A204.1 (cell line): ENCODE measurements at regions not wholly inside any gene's neighbourhood (a gene's known extent, or its start where the extent isn't known, plus 50 kb on each side); places are given as distances from the start of the nearest gene placed in this dataset.
"Not testable (repeated sequence)": the region's sequence is repeated elsewhere in the genome, so short reads cannot be mapped to it uniquely, and the experiment has no call there.

ENCODE experiments used
- FAIRE-seq: peaks from 2 replicates; lab custom pipeline; 2012; peaks lifted over from hg19 to GRCh38; lab: Jason Lieb, UNC

GRCh38 chr13:67554286-67554685, 324.1 kb upstream of the PCDH9 start:
- no peak for FAIRE-seq

DNA sequence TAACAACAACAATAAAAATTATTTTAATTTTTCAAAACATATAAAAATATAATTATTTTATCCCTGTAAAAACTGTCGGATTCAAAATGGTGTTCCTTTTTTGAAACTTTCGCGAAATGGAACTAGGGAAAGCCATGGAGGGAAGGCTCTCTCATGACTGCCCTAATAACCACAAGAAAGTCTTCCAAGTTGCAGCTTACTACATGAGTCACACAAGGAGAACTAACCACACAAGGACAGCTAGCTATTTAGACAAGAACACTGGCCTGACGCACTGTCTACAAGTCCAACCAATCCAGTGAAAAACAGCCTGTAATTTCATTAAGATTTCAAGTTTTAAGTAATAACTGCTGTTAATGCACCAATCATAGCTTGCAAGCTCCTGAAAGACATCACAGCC, 319.2 kb upstream of the PCDH9 start:
- FAIRE-seq = no peak

- FAIRE-seq = no peak
Observed at GRCh38 chr13:67538906-67539305, 308.8 kb upstream of the PCDH9 start.

DNA sequence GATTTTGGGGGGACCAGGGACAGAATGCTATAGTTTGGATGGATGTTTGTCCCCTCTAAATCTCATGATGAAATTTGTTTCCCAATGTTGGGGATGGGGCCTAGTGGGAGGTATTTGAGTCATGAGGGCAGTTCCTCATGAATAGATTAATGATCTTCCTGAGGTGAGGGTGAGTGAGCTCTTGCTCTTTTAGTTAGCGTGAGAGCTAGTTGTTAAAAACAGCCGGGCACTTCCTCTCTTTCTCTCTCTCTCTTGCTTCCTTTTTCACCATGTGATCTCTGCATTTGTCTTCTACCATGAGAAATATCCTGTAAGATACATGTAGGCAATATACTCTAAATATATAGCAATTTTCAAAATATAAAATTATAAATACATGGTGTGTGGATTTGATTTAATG, 290.8 kb upstream of the PCDH9 start:
- no peak for FAIRE-seq

DNA sequence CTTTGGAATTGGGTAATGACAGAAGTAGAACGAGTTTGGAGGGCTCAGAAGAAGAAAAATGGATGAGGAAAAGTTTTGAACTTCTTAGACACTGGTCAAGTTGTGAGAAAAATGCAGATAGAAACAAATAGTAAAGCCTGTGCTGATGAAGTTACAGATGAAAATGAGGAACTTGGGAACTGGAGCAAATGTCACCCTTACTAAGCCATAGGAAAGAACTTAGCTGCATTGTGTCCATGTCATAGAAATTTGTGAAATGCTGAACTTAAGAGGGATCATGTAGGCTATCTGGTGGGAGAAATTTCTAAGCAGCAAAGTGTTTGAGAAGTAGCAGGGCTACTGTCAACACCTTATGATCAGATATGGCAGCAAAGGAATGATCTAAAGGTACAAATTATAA, 289.2 kb upstream of the PCDH9 start:
- no peak for FAIRE-seq

DNA sequence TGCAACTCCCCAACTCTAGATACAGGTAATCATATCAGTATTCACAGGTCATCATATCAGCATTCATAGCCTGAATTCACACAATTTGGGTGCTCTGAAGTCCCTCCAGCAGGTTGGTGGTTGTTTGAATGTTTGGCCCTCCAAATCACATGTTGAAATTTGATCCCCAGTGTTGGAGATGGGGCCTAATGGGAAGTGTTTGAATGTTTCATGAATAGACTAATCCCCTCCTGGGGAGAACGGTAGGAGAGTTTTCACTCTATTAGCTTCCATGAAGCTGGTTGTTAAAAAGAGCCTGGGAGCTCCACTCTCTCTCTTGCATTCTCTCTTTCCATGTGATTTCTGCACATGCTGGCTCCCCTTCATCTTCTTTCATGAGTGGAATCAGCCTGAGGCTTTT, 288.6 kb upstream of the PCDH9 start:
- no peak for FAIRE-seq

- FAIRE-seq = no peak
Observed at GRCh38 chr13:67515895-67516294, 285.8 kb upstream of the PCDH9 start.

DNA sequence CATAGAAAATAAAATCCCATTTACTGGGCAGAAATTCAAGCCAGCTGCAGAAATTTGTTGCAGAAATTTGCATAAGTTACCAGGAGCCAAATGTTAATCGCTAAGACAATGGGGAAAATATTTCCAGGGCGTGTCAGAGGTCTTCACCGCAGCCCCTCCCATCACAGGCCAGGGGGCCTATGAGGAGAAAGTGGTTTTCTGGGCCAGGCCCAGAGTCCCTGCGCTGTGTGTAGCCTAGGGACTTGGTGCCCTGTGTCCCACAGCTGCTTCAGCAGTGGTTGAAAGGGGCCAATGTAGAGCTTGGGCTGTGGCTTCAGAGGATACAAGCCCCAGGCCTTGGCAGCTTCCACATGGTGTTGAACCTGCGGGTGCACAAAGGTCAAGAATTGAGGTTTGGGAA, 278.9 kb upstream of the PCDH9 start:
- FAIRE-seq = no peak

GRCh38 chr13:67508275-67508674, 278.1 kb upstream of the PCDH9 start:
- FAIRE-seq = not testable (repeated sequence)

GRCh38 chr13:67506407-67506806, 276.3 kb upstream of the PCDH9 start:
- no peak for FAIRE-seq

DNA sequence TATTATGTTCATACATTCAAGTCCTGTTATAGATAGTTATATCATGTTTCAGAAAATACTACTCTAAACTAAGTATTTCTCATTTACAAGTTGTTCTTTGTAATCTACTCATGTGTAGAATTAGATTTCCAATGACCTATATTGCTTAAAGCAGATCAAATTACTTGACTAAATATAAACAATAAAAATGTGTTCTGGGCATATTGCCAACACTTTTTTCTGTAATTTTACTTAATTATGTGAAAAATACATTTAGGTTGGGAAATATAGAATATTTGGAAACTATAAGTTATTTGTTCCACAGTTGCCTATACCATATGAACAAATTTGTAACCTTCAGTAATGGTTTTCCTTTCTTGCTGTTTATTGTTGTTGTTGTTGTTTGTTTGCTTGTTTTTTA, 275.2 kb upstream of the PCDH9 start:
- FAIRE-seq = no peak

GRCh38 chr13:67498948-67499347, 268.8 kb upstream of the PCDH9 start:
- FAIRE-seq = no peak

DNA sequence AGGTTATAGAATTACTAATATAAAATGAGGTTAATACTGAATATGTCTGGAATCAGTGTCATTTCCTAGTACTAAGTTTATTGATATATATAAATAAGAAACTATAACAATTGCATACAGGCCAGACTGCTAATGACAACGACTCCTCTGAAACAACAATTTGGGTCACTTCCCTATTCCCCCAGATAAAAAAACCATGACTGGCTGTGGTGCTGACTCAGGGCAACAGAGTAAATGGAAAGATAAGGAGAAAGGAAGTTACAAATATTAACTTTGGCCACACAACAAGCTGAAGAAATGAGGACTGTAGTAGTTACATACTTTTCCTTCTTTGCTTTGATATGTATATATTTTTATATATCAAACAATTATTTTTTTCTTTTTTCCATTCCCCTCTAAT, 263.7 kb upstream of the PCDH9 start:
- FAIRE-seq = no peak

DNA sequence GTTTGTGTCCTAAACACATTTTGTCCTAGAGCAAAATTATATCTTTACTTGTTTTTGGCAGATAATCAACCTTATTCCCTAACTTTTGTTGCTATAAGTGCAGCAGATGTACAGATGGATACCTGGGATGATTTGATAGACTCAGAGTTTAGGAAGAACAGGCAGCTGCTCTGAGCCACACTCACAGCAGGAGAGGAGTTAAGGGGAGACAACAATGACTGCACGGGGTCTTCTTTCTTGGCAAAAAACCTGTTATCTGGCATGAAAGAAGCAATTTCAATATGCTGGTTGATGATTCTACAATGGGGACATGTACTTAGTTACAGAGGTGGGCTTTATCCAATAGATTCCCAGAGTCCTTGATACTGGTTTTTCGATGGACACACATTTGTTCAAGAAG, 258.9 kb upstream of the PCDH9 start:
- no peak for FAIRE-seq

DNA sequence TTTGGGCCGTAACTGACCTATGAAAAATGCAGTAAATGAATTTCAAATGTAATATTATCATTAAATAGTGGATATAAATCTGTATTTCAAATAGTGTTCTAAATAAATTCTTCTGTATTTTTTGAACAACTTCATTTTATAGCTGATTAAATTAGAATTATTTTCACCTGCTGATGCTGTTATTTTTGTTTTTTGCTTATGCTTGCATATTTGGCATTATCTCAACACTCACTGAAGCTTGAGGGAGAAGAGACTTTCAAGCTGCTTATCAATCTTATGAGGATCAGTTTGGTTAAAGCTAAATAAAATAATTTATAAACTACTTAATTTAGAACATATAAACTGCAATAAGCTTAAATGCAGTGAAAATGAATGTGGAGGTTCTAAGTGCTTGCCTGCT, 251.3 kb upstream of the PCDH9 start:
- FAIRE-seq = no peak

DNA sequence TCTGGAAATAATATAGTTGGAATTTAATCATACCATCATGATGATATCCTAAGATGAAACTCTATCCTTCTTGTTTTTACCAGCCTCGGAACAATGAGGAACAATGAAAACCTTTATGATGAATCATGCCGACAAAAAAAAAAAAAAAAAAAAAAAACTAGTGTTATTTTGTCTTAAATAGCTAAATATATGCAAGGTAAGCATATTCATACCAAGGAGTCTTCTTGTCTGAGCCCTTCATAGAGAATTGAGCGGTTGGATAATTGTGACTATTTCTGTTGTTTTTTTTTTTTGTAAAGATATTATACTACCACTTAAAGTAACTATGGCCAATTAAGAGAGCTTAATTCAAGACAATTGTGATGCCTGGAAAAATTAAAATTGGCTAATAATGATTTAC, 244.0 kb upstream of the PCDH9 start:
- FAIRE-seq = no peak

DNA sequence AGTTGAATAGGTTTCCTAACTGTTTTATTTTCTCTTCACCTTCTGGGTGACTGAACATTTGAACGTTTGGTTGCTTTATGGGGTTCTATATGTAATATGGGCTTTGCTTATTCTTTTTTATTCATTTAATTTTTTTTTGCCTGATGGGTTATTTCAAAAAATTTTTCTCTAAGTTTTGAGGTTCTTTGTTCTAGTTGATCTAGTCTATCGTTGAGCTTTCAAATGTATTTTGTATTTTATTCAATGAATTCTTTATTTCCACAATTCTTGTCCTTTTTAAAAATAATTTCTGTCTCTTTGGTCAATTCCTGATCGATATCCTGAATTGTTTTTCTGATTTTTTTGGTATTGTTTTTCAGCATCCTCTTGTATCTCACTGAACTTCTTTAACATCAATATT, 239.5 kb upstream of the PCDH9 start:
- no peak for FAIRE-seq

- FAIRE-seq = no peak
Observed at GRCh38 chr13:67466569-67466968, 236.4 kb upstream of the PCDH9 start.

GRCh38 chr13:67464154-67464553, 234.0 kb upstream of the PCDH9 start:
- FAIRE-seq = no peak

- FAIRE-seq = no peak
Observed at GRCh38 chr13:67462098-67462497, 232.0 kb upstream of the PCDH9 start.

DNA sequence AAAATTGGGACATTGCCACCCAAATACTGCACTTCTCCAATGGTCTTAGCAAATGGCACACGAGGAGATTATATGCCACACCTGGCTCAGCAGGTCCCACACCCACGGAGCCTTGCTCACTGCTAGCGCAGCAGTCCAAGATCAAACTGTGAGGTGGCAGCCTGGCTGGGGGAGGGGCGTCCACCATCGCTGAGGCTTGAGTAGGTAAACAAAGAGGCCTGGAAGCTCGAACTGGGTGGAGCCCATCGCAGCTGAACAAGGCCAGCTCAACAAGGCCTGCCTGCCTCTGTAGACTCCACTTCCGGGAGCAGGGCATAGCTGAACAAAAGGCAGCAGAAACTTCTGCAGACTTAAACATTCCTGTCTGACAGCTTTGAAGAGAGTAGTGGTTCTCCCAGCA, 222.4 kb upstream of the PCDH9 start:
- FAIRE-seq = not testable (repeated sequence)

DNA sequence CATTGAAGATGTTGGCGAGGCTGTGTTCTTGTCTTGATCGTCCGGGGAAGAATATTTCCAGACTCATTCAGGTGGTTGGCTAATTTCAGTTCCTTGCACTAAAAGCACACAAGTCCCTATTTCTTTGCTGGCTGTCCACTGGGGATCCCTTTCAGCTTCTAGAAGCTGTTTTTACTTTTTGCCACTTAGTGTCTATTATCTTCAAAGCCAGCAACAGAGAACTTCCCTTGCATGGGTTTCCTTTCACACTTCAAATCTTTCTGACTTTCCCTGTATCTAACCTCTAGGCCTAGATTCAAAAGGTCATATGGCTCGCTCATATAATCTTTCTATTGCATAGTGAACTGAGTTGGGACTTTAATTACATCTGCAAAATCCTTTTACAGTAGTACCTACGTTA, 215.3 kb upstream of the PCDH9 start:
- no peak for FAIRE-seq

GRCh38 chr13:67443923-67444322, 213.8 kb upstream of the PCDH9 start:
- no peak for FAIRE-seq

GRCh38 chr13:67440236-67440975, 210.3 kb upstream of the PCDH9 start:
- FAIRE-seq = no peak

- FAIRE-seq = no peak
Observed at GRCh38 chr13:67439365-67439764, 209.2 kb upstream of the PCDH9 start.
